Prostate gland (tissue), 2 donors: ENCODE measurements at regions not wholly inside any gene's neighbourhood (a gene's known extent, or its start where the extent isn't known, plus 50 kb on each side); places are given as distances from the start of the nearest gene placed in this dataset.
"Not testable (repeated sequence)": the region's sequence is repeated elsewhere in the genome, so short reads cannot be mapped to it uniquely, and the experiment has no call there.

ENCODE experiments used
- DNase-seq: peaks from one replicate; pipeline ENCODE4 v3.0.0-alpha.2; 2019; ENCODE audit warnings: low spot score
- H3K27ac ChIP-seq, 2 donors: fragments of 200-600 bp; sonication (generic); 2 replicates each; pipeline ENCODE4 v1.5.1; 2017 to 2019
- H3K27me3 ChIP-seq: fragments of 200-600 bp; sonication (generic); replicated peaks from 2 replicates; pipeline ENCODE4 v1.5.1; 2019; ENCODE audit not compliant: insufficient read depth
- H3K36me3 ChIP-seq, 2 donors: fragments of 200-600 bp; sonication (generic); 1 replicate in 1 of 2; 2 replicates in 1 of 2; pipeline versions ENCODE4 v1.5.1 to v1.8.1; 2017 to 2019
- H3K4me1 ChIP-seq: fragments of 200-600 bp; sonication (generic); replicated peaks from 2 replicates; pipeline ENCODE4 v1.5.1; 2019
- H3K4me3 ChIP-seq, 2 donors: fragments of 200-600 bp; sonication (generic); 2 replicates each; pipeline ENCODE4 v1.5.1; 2017 to 2019
- H3K9me3 ChIP-seq: fragments of 200-600 bp; sonication (generic); 2 replicates; pipeline ENCODE4 v1.5.1; 2017
- WGBS: methylation state at CpG from one replicate; pipeline ENCODE4 v1.1.5; 2018; 5-methylcytosine and 5-hydroxymethylcytosine counted together
- intact Hi-C: fragments of 100-400 bp; cut with DNase I; formaldehyde crosslinking; loops from one replicate; pipeline ENCODE4 v1.14.2; 2022

GRCh38 chr7:63748571-63749302 is 249.9 kb upstream of the ZNF722 start:
- H3K27ac ChIP-seq, intact Hi-C loops, H3K9me3 ChIP-seq, H3K27me3 ChIP-seq, H3K36me3 ChIP-seq, H3K4me1 ChIP-seq, DNase-seq, H3K4me3 ChIP-seq: not testable (repeated sequence)
- 93% methylated on average over 27 of the region's 33 CpGs for WGBS

GRCh38 chr7:63752446-63752845 is 246.2 kb upstream of the ZNF722 start:
- H3K36me3 ChIP-seq, H3K4me1 ChIP-seq, DNase-seq, H3K27me3 ChIP-seq, H3K9me3 ChIP-seq, H3K27ac ChIP-seq, H3K4me3 ChIP-seq, intact Hi-C loops: not testable (repeated sequence)
- 90% methylated on average over 7 of the region's 18 CpGs for WGBS

- intact Hi-C loops, H3K27ac ChIP-seq, H3K4me3 ChIP-seq, H3K27me3 ChIP-seq, DNase-seq, H3K36me3 ChIP-seq, H3K4me1 ChIP-seq, H3K9me3 ChIP-seq: not testable (repeated sequence)
- WGBS = no CpG with 5 or more reads among the region's 22 CpGs
Measured at GRCh38 chr7:63753160-63753559, 245.5 kb upstream of the ZNF722 start.

- no CpG with 5 or more reads among the region's 29 CpGs for WGBS
Measured at GRCh38 chr7:63760202-63760601, 238.4 kb upstream of the ZNF722 start.

DNA sequence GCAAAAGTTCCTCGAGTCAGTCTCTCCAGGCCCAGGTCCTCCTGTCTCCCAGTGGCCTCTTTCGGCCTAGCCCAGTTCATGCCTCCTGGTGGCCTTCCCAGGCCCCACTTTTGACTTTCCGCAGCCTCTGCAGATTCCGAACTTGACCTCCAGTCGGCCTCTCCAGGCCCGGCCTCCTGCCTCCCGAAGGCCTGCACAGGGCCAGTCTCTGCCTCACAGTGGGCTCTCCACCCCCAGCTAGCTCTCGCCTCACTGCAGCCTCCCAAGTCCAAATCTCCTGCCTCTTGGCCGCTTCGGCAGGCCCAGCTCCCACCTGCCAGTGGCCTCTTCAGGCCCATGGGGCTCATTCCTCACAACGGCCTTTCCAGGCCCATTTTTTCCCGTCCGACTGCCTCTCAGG is 233.1 kb upstream of the ZNF722 start:
- H3K36me3 ChIP-seq, DNase-seq, intact Hi-C loops, H3K9me3 ChIP-seq, H3K4me1 ChIP-seq, H3K27ac ChIP-seq, H3K4me3 ChIP-seq, H3K27me3 ChIP-seq: not testable (repeated sequence)
- 90% methylated on average over 13 of the region's 13 CpGs for WGBS

More at GRCh38 chr7:63760202-63760601, 238.4 kb upstream of the ZNF722 start:
- H3K4me1 ChIP-seq, DNase-seq, H3K27ac ChIP-seq, H3K9me3 ChIP-seq, H3K4me3 ChIP-seq, H3K36me3 ChIP-seq, H3K27me3 ChIP-seq, intact Hi-C loops: not testable (repeated sequence)

- intact Hi-C loops, H3K27me3 ChIP-seq, H3K36me3 ChIP-seq, H3K27ac ChIP-seq, DNase-seq, H3K9me3 ChIP-seq, H3K4me3 ChIP-seq, H3K4me1 ChIP-seq: not testable (repeated sequence)
- 90% methylated on average over 22 of the region's 23 CpGs for WGBS
Measured at GRCh38 chr7:63766197-63766596, 232.5 kb upstream of the ZNF722 start.

GRCh38 chr7:63770162-63770561 is 228.5 kb upstream of the ZNF722 start:
- H3K27me3 ChIP-seq, H3K36me3 ChIP-seq, H3K9me3 ChIP-seq, H3K4me1 ChIP-seq, H3K4me3 ChIP-seq, intact Hi-C loops, DNase-seq, H3K27ac ChIP-seq: not testable (repeated sequence)
- 67% methylated on average over 3 of the region's 10 CpGs for WGBS

- H3K9me3 ChIP-seq, intact Hi-C loops, H3K27ac ChIP-seq, H3K4me1 ChIP-seq, H3K4me3 ChIP-seq, H3K36me3 ChIP-seq, DNase-seq, H3K27me3 ChIP-seq: not testable (repeated sequence)
- 87% methylated on average over 24 of the region's 26 CpGs for WGBS
Measured at GRCh38 chr7:63771389-63772085, 227.1 kb upstream of the ZNF722 start.
